ENCODE measurements at regions not wholly inside any gene's neighbourhood (a gene's known extent, or its start where the extent isn't known, plus 50 kb on each side); places are given as distances from the start of the nearest gene placed in this dataset.
"Not testable (repeated sequence)": the region's sequence is repeated elsewhere in the genome, so short reads cannot be mapped to it uniquely, and the experiment has no call there.

GRCh38 chr7:17437586-17437985, 139.1 kb downstream of the AHR start:
- no peak for DNase-seq (ENCODE audit: low spot score)

- not testable (repeated sequence) for DNase-seq (ENCODE audit: low spot score)
These were observed 141.8 kb downstream of the AHR start for GRCh38 chr7:17440025-17440784.

GRCh38 chr7:17440831-17441230, 142.4 kb downstream of the AHR start:
- DNase-seq (ENCODE audit: low spot score): no peak

- DNase-seq (ENCODE audit: low spot score): no peak
These were observed 143.1 kb downstream of the AHR start for GRCh38 chr7:17441557-17441956.

- no peak for DNase-seq (ENCODE audit: low spot score)
These were observed 145.7 kb downstream of the AHR start for GRCh38 chr7:17444151-17444550.

- DNase-seq (ENCODE audit: low spot score): peak; percentile 25
These were observed 146.2 kb downstream of the AHR start for GRCh38 chr7:17444673-17445072.

GRCh38 chr7:17446340-17446739, 147.9 kb downstream of the AHR start:
- DNase-seq (ENCODE audit: low spot score): no peak

GRCh38 chr7:17447728-17448478, 149.5 kb downstream of the AHR start:
- no peak for DNase-seq (ENCODE audit: low spot score)

- DNase-seq (ENCODE audit: low spot score): no peak
These were observed 150.3 kb downstream of the AHR start for GRCh38 chr7:17448479-17449423.

- no peak for DNase-seq (ENCODE audit: low spot score)
These were observed 158.1 kb downstream of the AHR start for GRCh38 chr7:17456541-17456940.

- DNase-seq (ENCODE audit: low spot score): no peak
These were observed 161.5 kb downstream of the AHR start for GRCh38 chr7:17460001-17460400.

- no peak for DNase-seq (ENCODE audit: low spot score)
These were observed 162.2 kb downstream of the AHR start for GRCh38 chr7:17460665-17461064.

GRCh38 chr7:17462131-17462631, 163.7 kb downstream of the AHR start:
- no peak for DNase-seq (ENCODE audit: low spot score)

- DNase-seq (ENCODE audit: low spot score): no peak
These were observed 165.1 kb downstream of the AHR start for GRCh38 chr7:17463511-17464085.

- no peak for DNase-seq (ENCODE audit: low spot score)
These were observed 167.8 kb downstream of the AHR start for GRCh38 chr7:17466216-17466615.

- no peak for DNase-seq (ENCODE audit: low spot score)
These were observed 169.0 kb downstream of the AHR start for GRCh38 chr7:17467386-17467945.

- no peak for DNase-seq (ENCODE audit: low spot score)
These were observed 172.9 kb downstream of the AHR start for GRCh38 chr7:17471325-17471724.

GRCh38 chr7:17472518-17472917, 174.1 kb downstream of the AHR start:
- DNase-seq (ENCODE audit: low spot score): no peak

- DNase-seq (ENCODE audit: low spot score): no peak
These were observed 174.5 kb downstream of the AHR start for GRCh38 chr7:17472939-17473338.

GRCh38 chr7:17474724-17475344, 176.4 kb downstream of the AHR start:
- DNase-seq (ENCODE audit: low spot score): no peak

GRCh38 chr7:17477182-17477581, 178.7 kb downstream of the AHR start:
- DNase-seq (ENCODE audit: low spot score): no peak
